Fibroblast of lung (primary cell): ENCODE measurements at regions not wholly inside any gene's neighbourhood (a gene's known extent, or its start where the extent isn't known, plus 50 kb on each side); places are given as distances from the start of the nearest gene placed in this dataset.

ENCODE experiments used
- DNase-seq, 2 donors: peaks; one replicate each; pipeline versions ENCODE4 v3.0.0 to v3.0.0-alpha.2; 2010; ENCODE audit warnings: low read depth in 2 of 2
- H2AFZ ChIP-seq: 2 replicates; pipeline ENCODE4 v1.5.1; 2012; ENCODE audit warnings: low read length, control low read depth, inconsistent platforms
- H3K27ac ChIP-seq: 2 replicates; pipeline ENCODE4 v1.5.1; 2011; ENCODE audit warnings: low read length, control low read depth; ENCODE audit not compliant: insufficient read depth
- H3K27me3 ChIP-seq: 2 replicates; pipeline ENCODE4 v1.5.1; 2011; ENCODE audit warnings: mild to moderate bottlenecking, low read length; ENCODE audit not compliant: control insufficient read depth, insufficient read depth
- H3K36me3 ChIP-seq: 2 replicates; pipeline ENCODE4 v1.5.1; 2011; ENCODE audit warnings: low read length; ENCODE audit not compliant: control insufficient read depth, insufficient read depth
- H3K4me1 ChIP-seq: 2 replicates; pipeline ENCODE4 v1.5.1; 2011; ENCODE audit warnings: low read length; ENCODE audit not compliant: control insufficient read depth, insufficient read depth; ENCODE audit errors: extremely low read depth
- H3K4me2 ChIP-seq: 2 replicates; pipeline ENCODE4 v1.5.1; 2011; ENCODE audit warnings: low read length, control low read depth; ENCODE audit not compliant: insufficient read depth; ENCODE audit errors: extremely low read depth
- H3K4me3 ChIP-seq, 4 experiments: fragments of 200-600 bp in 1 of 4; sonication (generic) in 1 of 4; replicated peaks in 1 of 4; 2 replicates each; pipeline ENCODE4 v1.5.1; 2011 to 2016; ENCODE audit warnings: low read length in 4 of 4, low read depth in 3 of 4, mild to moderate bottlenecking in 3 of 4, control low read depth in 2 of 4, inconsistent platforms in 1 of 4, mixed read lengths in 1 of 4; ENCODE audit not compliant: insufficient read depth in 1 of 4; ENCODE audit errors: control extremely low read depth in 1 of 4
- H3K79me2 ChIP-seq: 2 replicates; pipeline ENCODE4 v1.5.1; 2012; ENCODE audit warnings: mild to moderate bottlenecking, low read length, inconsistent platforms; ENCODE audit not compliant: control insufficient read depth, insufficient read depth
- H3K9ac ChIP-seq: 2 replicates; pipeline ENCODE4 v1.5.1; 2011; ENCODE audit warnings: mild to moderate bottlenecking, low read length, control low read depth; ENCODE audit not compliant: insufficient read depth
- H3K9me3 ChIP-seq: 2 replicates; pipeline ENCODE4 v1.5.1; 2012; ENCODE audit warnings: low read depth, low read length; ENCODE audit not compliant: control insufficient read depth, insufficient read depth
- H4K20me1 ChIP-seq: 2 replicates; pipeline ENCODE4 v1.5.1; 2011; ENCODE audit warnings: low read length; ENCODE audit not compliant: control insufficient read depth, insufficient read depth; ENCODE audit errors: extremely low read depth
- CTCF ChIP-seq, 2 donors: IDR thresholded peaks in 1 of 2; conservative IDR thresholded peaks in 1 of 2; 1 replicate in 1 of 2; 2 replicates in 1 of 2; pipeline ENCODE4 v1.5.1; 2011 to 2012; ENCODE audit warnings: low read length in 2 of 2, control low read depth in 1 of 2, inconsistent platforms in 1 of 2, low read depth in 1 of 2, mild to moderate bottlenecking in 1 of 2
- EZH2 ChIP-seq: IDR thresholded peaks from 2 replicates; pipeline ENCODE4 v1.5.1; 2012; ENCODE audit warnings: low read length, control low read depth, mild to moderate bottlenecking; ENCODE audit errors: missing control alignments

- H3K27me3 ChIP-seq: no peaks in the 10 kb centered on the region
- H2AFZ ChIP-seq: no peak overlapping the region
- H3K79me2 ChIP-seq: no peaks in the 10 kb centered on the region
- no peaks in the 10 kb centered on the region for H3K36me3 ChIP-seq
- no peaks in the 10 kb centered on the region for H3K9me3 ChIP-seq
- H3K4me2 ChIP-seq: no peak overlapping the region
- H3K4me1 ChIP-seq: peaks cover 2% of the 10 kb centered on the region
- no peak overlapping the region for H3K9ac ChIP-seq
- no peak for DNase-seq
- H3K4me3 ChIP-seq: no peak overlapping the region
- TF ChIP-seq CTCF (conservative IDR thresholded peaks at IDR 0.05 in 1 of 2, IDR thresholded peaks at IDR 0.05 in 1 of 2; ENCODE audit: low read depth in 1 of 2, low read length in 2 of 2) (no peak), EZH2 (no peak)
- no peak overlapping the region for H3K27ac ChIP-seq
- H4K20me1 ChIP-seq: no peaks in the 10 kb centered on the region
These were observed 330.2 kb downstream of the NDFIP2 start for GRCh38 chr13:79811170-79811569.

DNA sequence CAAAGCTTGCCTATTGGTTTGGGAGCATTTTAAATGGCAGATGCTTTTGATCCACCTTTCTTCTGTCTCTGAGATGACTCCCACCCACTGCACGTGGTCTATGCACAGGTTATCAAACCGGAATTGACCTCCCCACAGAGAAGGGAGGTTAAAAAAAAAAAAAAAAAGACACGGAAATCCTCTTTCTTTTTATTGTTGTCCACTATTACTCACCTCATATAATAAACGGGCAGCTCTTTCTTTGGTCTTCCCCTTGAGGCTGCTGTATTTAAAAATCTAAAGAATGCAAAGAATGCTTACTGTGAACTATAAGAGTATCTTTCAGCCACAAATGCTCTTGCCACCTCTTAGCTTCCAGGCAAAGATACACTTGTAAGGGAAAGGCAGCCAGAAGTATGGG is 329.7 kb downstream of the NDFIP2 start:
- Histone ChIP-seq H4K20me1 (no peaks in the 10 kb centered on the region), H3K27ac (no peak overlapping the region), H3K9ac (no peak overlapping the region), H3K4me3 (no peak overlapping the region), H3K4me2 (no peak overlapping the region), H2AFZ (no peak overlapping the region), H3K79me2 (no peaks in the 10 kb centered on the region), H3K9me3 (no peaks in the 10 kb centered on the region), H3K36me3 (no peaks in the 10 kb centered on the region), H3K4me1 (peaks cover 2% of the 10 kb centered on the region), H3K27me3 (no peaks in the 10 kb centered on the region)
- peak; percentile 3 to 77 for DNase-seq
- TF ChIP-seq EZH2: no peak
- TF ChIP-seq CTCF (conservative IDR thresholded peaks at IDR 0.05 in 1 of 2, IDR thresholded peaks at IDR 0.05 in 1 of 2; ENCODE audit: low read depth in 1 of 2, low read length in 2 of 2): no peak

- TF ChIP-seq CTCF (conservative IDR thresholded peaks at IDR 0.05 in 1 of 2, IDR thresholded peaks at IDR 0.05 in 1 of 2; ENCODE audit: low read depth in 1 of 2, low read length in 2 of 2) (no peak), EZH2 (no peak)
- Histone ChIP-seq H3K36me3 (no peaks in the 10 kb centered on the region), H3K4me3 (no peak overlapping the region), H3K79me2 (no peaks in the 10 kb centered on the region), H3K27ac (no peak overlapping the region), H2AFZ (no peak overlapping the region), H3K4me1 (peaks cover 2% of the 10 kb centered on the region), H4K20me1 (no peaks in the 10 kb centered on the region), H3K9ac (no peak overlapping the region), H3K9me3 (no peaks in the 10 kb centered on the region), H3K4me2 (no peak overlapping the region), H3K27me3 (no peaks in the 10 kb centered on the region)
- DNase-seq: no peak
These were observed 329.1 kb downstream of the NDFIP2 start for GRCh38 chr13:79810018-79810417.
